Panc1 (cell line): ENCODE measurements at regions not wholly inside any gene's neighbourhood (a gene's known extent, or its start where the extent isn't known, plus 50 kb on each side); places are given as distances from the start of the nearest gene placed in this dataset.

Experiments
- ATAC-seq: fragments of 200-7000 bp; cut with Tn5 transposase; 2 replicates; pipeline ENCODE4 v1.9.1; 2020; ENCODE audit warnings: mild to moderate bottlenecking, moderate library complexity
- BruUV-seq: library from RNA; stranded (reverse); fragments of 400-500 nt; replicated peaks from 2 replicates; lab custom pipeline; 2021; lab: Mats Ljungman, UMichigan
- CTCF ChIA-PET: fragments of 300-600 bp; sonication (Branson Sonifier 250); formaldehyde crosslinking; loops from one replicate; lab custom pipeline; 2022; ENCODE audit warnings: antibody characterized with exemption; lab: Charles Lee
- POLR2A ChIA-PET: fragments of 300-600 bp; sonication (Branson Sonifier 250); formaldehyde crosslinking; loops from one replicate; lab custom pipeline; 2022; ENCODE audit warnings: antibody characterized with exemption; lab: Charles Lee
- DNase-seq: peaks from one replicate; pipeline ENCODE4 v3.0.0-alpha.2; 2010; ENCODE audit warnings: low read depth, low spot score
- H3K27ac ChIP-seq: 2 replicates; pipeline ENCODE4 v1.5.1; 2011; ENCODE audit warnings: mild to moderate bottlenecking, low read length, inconsistent platforms
- H3K27me3 ChIP-seq: fragments of 200-500 bp; sonication (Bioruptor generic); 2 replicates; pipeline ENCODE4 v1.6.0; 2014; ENCODE audit warnings: low read length, inconsistent platforms; ENCODE audit not compliant: control insufficient read depth, insufficient read depth
- H3K36me3 ChIP-seq: fragments of 200-500 bp; sonication (Bioruptor generic); 2 replicates; pipeline ENCODE4 v1.5.1; 2014; ENCODE audit warnings: inconsistent platforms, mild to moderate bottlenecking, low read length, moderate library complexity; ENCODE audit not compliant: control insufficient read depth, insufficient read depth
- H3K4me1 ChIP-seq: 2 replicates; pipeline ENCODE4 v1.5.1; 2011; ENCODE audit warnings: inconsistent platforms, mild to moderate bottlenecking, low read length, moderate library complexity; ENCODE audit not compliant: control insufficient read depth, insufficient read depth
- H3K4me3 ChIP-seq, 2 experiments: 2 replicates each; pipeline ENCODE4 v1.5.1; 2011 to 2012; ENCODE audit warnings: low read depth in 2 of 2, low read length in 2 of 2, mild to moderate bottlenecking in 2 of 2, inconsistent platforms in 1 of 2, moderate library complexity in 1 of 2
- H3K9me3 ChIP-seq: fragments of 200-500 bp; sonication (Bioruptor generic); 2 replicates; pipeline ENCODE4 v1.5.1; 2014; ENCODE audit warnings: low read depth, mild to moderate bottlenecking, inconsistent platforms, low read length, moderate library complexity; ENCODE audit not compliant: control insufficient read depth, insufficient read depth
- POLR2AphosphoS5 ChIP-seq: IDR thresholded peaks from 2 replicates; pipeline ENCODE4 v1.6.1; 2012; ENCODE audit warnings: mild to moderate bottlenecking, low read depth, low read length, moderate library complexity
- SIN3A ChIP-seq: IDR thresholded peaks from 2 replicates; pipeline ENCODE4 v1.6.1; 2012; ENCODE audit warnings: low read depth, mild to moderate bottlenecking, low read length, moderate library complexity, borderline replicate concordance; ENCODE audit not compliant: insufficient read depth
- TCF7L2 ChIP-seq: IDR thresholded peaks from 2 replicates; pipeline ENCODE4 v1.6.1; 2011; ENCODE audit warnings: mild to moderate bottlenecking, low read depth, low read length, inconsistent platforms
- in situ Hi-C: cut with HindIII; loops from 2 replicates; pipeline ENCODE4 v1.10.0; 2016; ENCODE audit warnings: low sequenced_read_pairs, low pct_unique_long_range_greater_than_20kb
- intact Hi-C: fragments of 100-400 bp; cut with micrococcal nuclease; formaldehyde crosslinking; loops from one replicate; pipeline ENCODE4 v1.10.0; 2022; ENCODE audit not compliant: unreplicated experiment
- TF ChIP-seq, protein P1 (sequence below), 2 experiments: IDR thresholded peaks; 2 replicates each; pipeline ENCODE4 v1.6.1; 2011 to 2012; ENCODE audit warnings: low read depth in 2 of 2, control low read depth in 1 of 2, low read length in 1 of 2, mild to moderate bottlenecking in 1 of 2, moderate library complexity in 1 of 2; ENCODE audit not compliant: insufficient read depth in 1 of 2
- TF ChIP-seq, protein P2 (sequence below): fragments of 450-650 bp; IDR thresholded peaks from 2 replicates; pipeline ENCODE4 v1.5.1; 2017; ENCODE audit warnings: mild to moderate bottlenecking

DNA sequence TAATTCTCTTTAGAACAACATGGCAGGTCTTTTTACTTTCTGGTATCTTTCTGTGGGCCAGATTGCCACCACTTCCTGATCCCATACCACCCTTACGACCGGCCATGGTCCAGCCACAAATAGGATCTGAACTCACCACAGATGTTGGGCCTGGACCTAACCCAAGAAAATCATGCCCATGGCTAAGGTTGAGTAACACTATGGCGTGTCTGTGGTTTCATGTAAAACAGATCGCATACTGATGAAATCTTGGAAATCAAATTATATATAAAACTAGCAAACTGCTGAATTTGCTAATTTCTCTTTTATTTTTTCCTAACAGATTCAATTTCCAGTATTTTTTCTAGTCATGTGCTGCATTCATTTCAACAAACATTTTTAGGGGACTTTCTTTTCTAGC is 77.2 kb downstream of the CH25H start:
- TF ChIP-seq SIN3A (no peak), TCF7L2 (no peak), POLR2AphosphoS5 (no peak)
- TF ChIP-seq, protein P1, sequence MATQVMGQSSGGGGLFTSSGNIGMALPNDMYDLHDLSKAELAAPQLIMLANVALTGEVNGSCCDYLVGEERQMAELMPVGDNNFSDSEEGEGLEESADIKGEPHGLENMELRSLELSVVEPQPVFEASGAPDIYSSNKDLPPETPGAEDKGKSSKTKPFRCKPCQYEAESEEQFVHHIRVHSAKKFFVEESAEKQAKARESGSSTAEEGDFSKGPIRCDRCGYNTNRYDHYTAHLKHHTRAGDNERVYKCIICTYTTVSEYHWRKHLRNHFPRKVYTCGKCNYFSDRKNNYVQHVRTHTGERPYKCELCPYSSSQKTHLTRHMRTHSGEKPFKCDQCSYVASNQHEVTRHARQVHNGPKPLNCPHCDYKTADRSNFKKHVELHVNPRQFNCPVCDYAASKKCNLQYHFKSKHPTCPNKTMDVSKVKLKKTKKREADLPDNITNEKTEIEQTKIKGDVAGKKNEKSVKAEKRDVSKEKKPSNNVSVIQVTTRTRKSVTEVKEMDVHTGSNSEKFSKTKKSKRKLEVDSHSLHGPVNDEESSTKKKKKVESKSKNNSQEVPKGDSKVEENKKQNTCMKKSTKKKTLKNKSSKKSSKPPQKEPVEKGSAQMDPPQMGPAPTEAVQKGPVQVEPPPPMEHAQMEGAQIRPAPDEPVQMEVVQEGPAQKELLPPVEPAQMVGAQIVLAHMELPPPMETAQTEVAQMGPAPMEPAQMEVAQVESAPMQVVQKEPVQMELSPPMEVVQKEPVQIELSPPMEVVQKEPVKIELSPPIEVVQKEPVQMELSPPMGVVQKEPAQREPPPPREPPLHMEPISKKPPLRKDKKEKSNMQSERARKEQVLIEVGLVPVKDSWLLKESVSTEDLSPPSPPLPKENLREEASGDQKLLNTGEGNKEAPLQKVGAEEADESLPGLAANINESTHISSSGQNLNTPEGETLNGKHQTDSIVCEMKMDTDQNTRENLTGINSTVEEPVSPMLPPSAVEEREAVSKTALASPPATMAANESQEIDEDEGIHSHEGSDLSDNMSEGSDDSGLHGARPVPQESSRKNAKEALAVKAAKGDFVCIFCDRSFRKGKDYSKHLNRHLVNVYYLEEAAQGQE (IDR thresholded peaks at IDR 0.05; ENCODE audit: insufficient read depth in 1 of 2, low read depth in 2 of 2, low read length in 1 of 2): no peak
- TF ChIP-seq, protein P2, sequence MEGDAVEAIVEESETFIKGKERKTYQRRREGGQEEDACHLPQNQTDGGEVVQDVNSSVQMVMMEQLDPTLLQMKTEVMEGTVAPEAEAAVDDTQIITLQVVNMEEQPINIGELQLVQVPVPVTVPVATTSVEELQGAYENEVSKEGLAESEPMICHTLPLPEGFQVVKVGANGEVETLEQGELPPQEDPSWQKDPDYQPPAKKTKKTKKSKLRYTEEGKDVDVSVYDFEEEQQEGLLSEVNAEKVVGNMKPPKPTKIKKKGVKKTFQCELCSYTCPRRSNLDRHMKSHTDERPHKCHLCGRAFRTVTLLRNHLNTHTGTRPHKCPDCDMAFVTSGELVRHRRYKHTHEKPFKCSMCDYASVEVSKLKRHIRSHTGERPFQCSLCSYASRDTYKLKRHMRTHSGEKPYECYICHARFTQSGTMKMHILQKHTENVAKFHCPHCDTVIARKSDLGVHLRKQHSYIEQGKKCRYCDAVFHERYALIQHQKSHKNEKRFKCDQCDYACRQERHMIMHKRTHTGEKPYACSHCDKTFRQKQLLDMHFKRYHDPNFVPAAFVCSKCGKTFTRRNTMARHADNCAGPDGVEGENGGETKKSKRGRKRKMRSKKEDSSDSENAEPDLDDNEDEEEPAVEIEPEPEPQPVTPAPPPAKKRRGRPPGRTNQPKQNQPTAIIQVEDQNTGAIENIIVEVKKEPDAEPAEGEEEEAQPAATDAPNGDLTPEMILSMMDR: no peak
- Histone ChIP-seq H3K9me3 (no peaks in the 10 kb centered on the region), H3K27me3 (0 out of 2 replicates have a peak, but pooled peaks cover 2% of the 10 kb centered on the region), H3K36me3 (no peaks in the 10 kb centered on the region), H3K4me3 (no peak overlapping the region), H3K27ac (no peak overlapping the region), H3K4me1 (no peaks in the 10 kb centered on the region)
- ATAC-seq (no peak), DNase-seq (no peak)
- intact Hi-C loops (no loop called here), in situ Hi-C loops (no loop called here)
- no TSS peak for BruUV-seq
- ChIA-PET CTCF (no interaction called here), POLR2A (no interaction called here)

DNA sequence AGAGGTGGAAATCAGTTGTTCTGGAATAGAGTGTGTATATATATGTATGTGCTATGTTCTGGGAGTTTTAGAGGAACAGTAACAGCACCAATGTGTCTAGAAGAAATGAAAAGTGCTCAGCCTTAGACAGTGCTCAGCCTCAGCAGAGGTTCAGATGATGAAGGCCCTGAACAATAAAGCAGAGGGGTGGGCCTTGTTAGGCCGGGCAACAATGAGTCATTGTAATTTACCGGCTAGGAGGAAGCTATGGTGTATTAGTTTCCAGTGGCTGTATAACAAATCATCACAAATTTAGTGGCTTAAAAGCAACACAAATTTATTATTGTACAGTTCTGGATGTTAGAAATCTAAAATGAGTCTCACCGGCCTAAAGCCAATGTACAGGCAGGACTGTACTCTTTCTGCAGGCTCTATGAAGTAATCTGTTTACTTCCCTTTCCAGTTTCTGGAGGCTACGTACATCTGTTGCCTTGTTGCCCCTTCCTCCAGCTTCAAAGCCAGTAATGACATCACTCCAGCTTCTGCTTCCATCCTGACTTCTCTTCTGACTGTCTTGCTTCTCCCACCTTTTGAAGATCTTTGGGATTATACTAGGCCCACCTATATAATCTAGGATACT is 84.6 kb downstream of the CH25H start:
- Histone ChIP-seq H3K9me3 (no peaks in the 10 kb centered on the region), H3K27me3 (peaks cover 2% of the 10 kb centered on the region; the same call in 1 of the 2 replicates), H3K4me3 (no peak overlapping the region), H3K27ac (no peak overlapping the region), H3K36me3 (no peaks in the 10 kb centered on the region), H3K4me1 (no peaks in the 10 kb centered on the region)
- ChIA-PET POLR2A (no interaction called here), CTCF (no interaction called here)
- ATAC-seq (no peak), DNase-seq (no peak)
- in situ Hi-C loops: no loop called here
- no peak for TF ChIP-seq TCF7L2
- TF ChIP-seq, protein P2: no peak
- TF ChIP-seq, protein P1 (IDR thresholded peaks at IDR 0.05; ENCODE audit: insufficient read depth in 1 of 2, low read depth in 2 of 2, low read length in 1 of 2): no peak
- no peak for TF ChIP-seq POLR2AphosphoS5
- no peak for TF ChIP-seq SIN3A
- intact Hi-C loops: no loop called here
- no TSS peak for BruUV-seq
